ENCODE measurements at regions not wholly inside any gene's neighbourhood (a gene's known extent, or its start where the extent isn't known, plus 50 kb on each side); places are given as distances from the start of the nearest gene placed in this dataset.

DNA sequence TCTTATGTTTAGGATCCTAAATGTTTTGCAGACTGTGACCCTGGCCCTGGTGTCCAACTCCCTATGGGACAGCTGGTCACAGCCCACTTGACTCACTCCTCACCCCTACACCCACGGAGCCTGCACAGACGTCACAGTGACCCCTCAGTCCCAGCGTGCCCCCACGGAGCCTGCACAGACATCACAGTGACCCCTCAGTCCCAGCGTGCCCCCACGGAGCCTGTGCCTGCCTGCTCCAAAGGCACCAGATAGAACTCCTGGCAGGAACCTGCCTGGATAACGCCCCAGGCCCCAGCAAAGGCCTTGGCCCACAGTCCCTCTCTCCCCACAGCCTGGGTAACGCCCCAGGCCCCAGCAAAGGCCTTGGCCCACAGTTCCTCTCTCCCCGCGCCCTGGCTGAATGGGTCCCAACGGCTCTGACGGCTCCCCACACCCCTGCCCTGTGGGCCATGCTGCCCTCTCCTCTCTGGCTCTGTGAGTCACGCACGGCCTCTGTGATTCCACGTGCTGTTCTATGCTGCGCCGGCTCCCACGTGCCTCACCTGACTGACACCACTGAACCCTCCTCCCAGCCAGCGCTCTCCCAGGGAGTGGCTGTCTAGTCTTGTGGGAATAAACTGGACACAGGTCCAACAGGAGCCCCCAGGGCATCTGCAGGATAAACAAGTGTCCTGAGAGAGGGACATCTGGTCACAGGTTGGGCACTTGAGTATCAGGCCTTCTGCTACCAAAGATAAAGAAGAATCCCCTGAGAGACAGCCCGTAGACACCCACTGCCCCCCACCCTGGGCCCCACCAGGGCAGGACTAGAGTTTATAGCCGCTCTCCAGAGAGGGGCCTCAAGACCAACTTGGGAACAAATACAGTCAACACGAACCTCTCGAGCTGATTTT is 250.3 kb downstream of the BRD1 start:
- TF ChIP-seq, protein P1, sequence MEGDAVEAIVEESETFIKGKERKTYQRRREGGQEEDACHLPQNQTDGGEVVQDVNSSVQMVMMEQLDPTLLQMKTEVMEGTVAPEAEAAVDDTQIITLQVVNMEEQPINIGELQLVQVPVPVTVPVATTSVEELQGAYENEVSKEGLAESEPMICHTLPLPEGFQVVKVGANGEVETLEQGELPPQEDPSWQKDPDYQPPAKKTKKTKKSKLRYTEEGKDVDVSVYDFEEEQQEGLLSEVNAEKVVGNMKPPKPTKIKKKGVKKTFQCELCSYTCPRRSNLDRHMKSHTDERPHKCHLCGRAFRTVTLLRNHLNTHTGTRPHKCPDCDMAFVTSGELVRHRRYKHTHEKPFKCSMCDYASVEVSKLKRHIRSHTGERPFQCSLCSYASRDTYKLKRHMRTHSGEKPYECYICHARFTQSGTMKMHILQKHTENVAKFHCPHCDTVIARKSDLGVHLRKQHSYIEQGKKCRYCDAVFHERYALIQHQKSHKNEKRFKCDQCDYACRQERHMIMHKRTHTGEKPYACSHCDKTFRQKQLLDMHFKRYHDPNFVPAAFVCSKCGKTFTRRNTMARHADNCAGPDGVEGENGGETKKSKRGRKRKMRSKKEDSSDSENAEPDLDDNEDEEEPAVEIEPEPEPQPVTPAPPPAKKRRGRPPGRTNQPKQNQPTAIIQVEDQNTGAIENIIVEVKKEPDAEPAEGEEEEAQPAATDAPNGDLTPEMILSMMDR (IDR thresholded peaks at IDR 0.05): no peak
- TF ChIP-seq POLR2A (IDR thresholded peaks at IDR 0.05) (no peak), POLR2AphosphoS5 (IDR thresholded peaks at IDR 0.05) (no peak)
